HEK293 (cell line): ENCODE measurements at regions not wholly inside any gene's neighbourhood (a gene's known extent, or its start where the extent isn't known, plus 50 kb on each side); places are given as distances from the start of the nearest gene placed in this dataset.

Experiments used
- CTCF ChIA-PET: fragments of 350-600 bp; formaldehyde crosslinking; extraction: SDS; loops from one replicate; lab custom pipeline; 2021; ENCODE audit warnings: antibody characterized with exemption; lab: Yijun Ruan, JAX
- POLR2A ChIA-PET: fragments of 300-600 bp; formaldehyde crosslinking; extraction: SDS; loops from one replicate; lab custom pipeline; 2020; ENCODE audit warnings: antibody characterized with exemption, inconsistent platforms; lab: Yijun Ruan, JAX
- H3K27ac ChIP-seq: fragments of 200-500 bp; sonication (Bioruptor generic); 2 replicates; pipeline ENCODE4 v1.5.1; 2014; ENCODE audit warnings: low read depth, low read length, control low read depth, inconsistent platforms; ENCODE audit errors: extremely low read depth
- H3K36me3 ChIP-seq, 2 experiments: fragments of 200-500 bp in 1 of 2; sonication (Bioruptor generic) in 1 of 2; 1 replicate in 1 of 2; 2 replicates in 1 of 2; pipeline ENCODE4 v1.5.1; 2014 to 2017; ENCODE audit warnings: inconsistent platforms in 2 of 2, low read length in 2 of 2; ENCODE audit not compliant: control insufficient read depth in 2 of 2, insufficient read depth in 1 of 2
- H3K4me1 ChIP-seq: fragments of 200-500 bp; sonication (Bioruptor generic); 2 replicates; pipeline ENCODE4 v1.5.1; 2014; ENCODE audit warnings: mild to moderate bottlenecking, low read length, inconsistent platforms; ENCODE audit not compliant: control insufficient read depth, insufficient read depth
- H3K4me3 ChIP-seq: 2 replicates; pipeline ENCODE4 v1.5.1; 2011; ENCODE audit warnings: low read depth, mild to moderate bottlenecking, control low read depth, low read length, moderate library complexity
- H3K9me3 ChIP-seq: fragments of 200-500 bp; sonication (Bioruptor generic); 2 replicates; pipeline ENCODE4 v1.5.1; 2014; ENCODE audit warnings: low read depth, low read length, inconsistent platforms; ENCODE audit not compliant: control insufficient read depth, insufficient read depth
- BCL11A ChIP-seq: fragments of 450-650 bp; formaldehyde crosslinking; IDR thresholded peaks from 2 replicates; pipeline ENCODE4 v1.5.1; 2016; ENCODE audit warnings: low read depth, missing biosample characterization, missing genetic modification characterization
- HOXA7 ChIP-seq: sonication (generic); formaldehyde crosslinking; IDR thresholded peaks from 2 replicates; pipeline ENCODE4 v1.8.1; 2022; ENCODE audit warnings: missing genetic modification reagents, borderline replicate concordance
- MZF1 ChIP-seq: fragments of 450-650 bp; formaldehyde crosslinking; IDR thresholded peaks from 2 replicates; pipeline ENCODE4 v1.5.1; 2017; ENCODE audit warnings: missing biosample characterization, missing genetic modification characterization, borderline replicate concordance
- OSR2 ChIP-seq: fragments of 450-650 bp; formaldehyde crosslinking; IDR thresholded peaks from 2 replicates; pipeline ENCODE4 v1.5.1; 2016; ENCODE audit warnings: missing biosample characterization, missing genetic modification characterization
- PBX3 ChIP-seq: sonication (generic); formaldehyde crosslinking; IDR thresholded peaks from 2 replicates; pipeline ENCODE4 v1.8.1; 2022; ENCODE audit warnings: mild to moderate bottlenecking, moderate library complexity, missing genetic modification reagents
- SP7 ChIP-seq: fragments of 450-650 bp; formaldehyde crosslinking; IDR thresholded peaks from 2 replicates; pipeline ENCODE4 v1.5.1; 2016; ENCODE audit warnings: missing biosample characterization, missing genetic modification characterization
- TSHZ1 ChIP-seq: fragments of 450-650 bp; formaldehyde crosslinking; IDR thresholded peaks from 2 replicates; pipeline ENCODE4 v1.5.1; 2016; ENCODE audit warnings: missing biosample characterization, missing genetic modification characterization, borderline replicate concordance
- WT1 ChIP-seq: fragments of 450-650 bp; formaldehyde crosslinking; IDR thresholded peaks from 2 replicates; pipeline ENCODE4 v1.5.1; 2016; ENCODE audit warnings: missing biosample characterization, missing genetic modification characterization
- ZBTB1 ChIP-seq: fragments of 450-650 bp; formaldehyde crosslinking; IDR thresholded peaks from 2 replicates; pipeline ENCODE4 v1.5.1; 2016; ENCODE audit warnings: missing biosample characterization, missing genetic modification characterization
- ZBTB44 ChIP-seq: fragments of 450-650 bp; IDR thresholded peaks from 2 replicates; pipeline ENCODE4 v1.5.1; 2018; ENCODE audit warnings: missing biosample characterization, mild to moderate bottlenecking, missing genetic modification characterization
- ZNF133 ChIP-seq: fragments of 450-650 bp; formaldehyde crosslinking; IDR thresholded peaks from 2 replicates; pipeline ENCODE4 v1.5.1; 2016; ENCODE audit warnings: missing biosample characterization, missing genetic modification characterization
- ZNF169 ChIP-seq: fragments of 450-650 bp; formaldehyde crosslinking; IDR thresholded peaks from 2 replicates; pipeline ENCODE4 v1.5.1; 2016; ENCODE audit warnings: missing biosample characterization, missing genetic modification characterization
- ZNF19 ChIP-seq: fragments of 450-650 bp; formaldehyde crosslinking; IDR thresholded peaks from 2 replicates; pipeline ENCODE4; 2016; ENCODE audit warnings: missing biosample characterization, missing genetic modification characterization, low read depth
- ZNF211 ChIP-seq: fragments of 450-650 bp; formaldehyde crosslinking; IDR thresholded peaks from 2 replicates; pipeline ENCODE4 v1.5.1; 2016; ENCODE audit warnings: low read depth, missing biosample characterization, missing genetic modification characterization
- ZNF221 ChIP-seq: fragments of 450-650 bp; formaldehyde crosslinking; IDR thresholded peaks from 2 replicates; pipeline ENCODE4 v1.5.1; 2017; ENCODE audit warnings: missing biosample characterization, missing genetic modification characterization, borderline replicate concordance
- ZNF280D ChIP-seq: fragments of 450-650 bp; formaldehyde crosslinking; IDR thresholded peaks from 2 replicates; pipeline ENCODE4 v1.5.1; 2016; ENCODE audit warnings: missing biosample characterization, missing genetic modification characterization
- ZNF311 ChIP-seq: fragments of 450-650 bp; formaldehyde crosslinking; IDR thresholded peaks from 2 replicates; pipeline ENCODE4 v1.5.1; 2017; ENCODE audit warnings: missing biosample characterization, missing genetic modification characterization, borderline replicate concordance
- ZNF341 ChIP-seq: fragments of 450-650 bp; formaldehyde crosslinking; IDR thresholded peaks from 2 replicates; pipeline ENCODE4; 2016; ENCODE audit warnings: low read depth, missing biosample characterization, missing genetic modification characterization
- ZNF37A ChIP-seq: fragments of 450-650 bp; IDR thresholded peaks from 2 replicates; pipeline ENCODE4 v1.5.1; 2018; ENCODE audit warnings: missing biosample characterization, missing genetic modification characterization
- ZNF416 ChIP-seq: fragments of 450-650 bp; formaldehyde crosslinking; IDR thresholded peaks from 2 replicates; pipeline ENCODE4 v1.5.1; 2016; ENCODE audit warnings: missing biosample characterization, missing genetic modification characterization
- ZNF513 ChIP-seq: fragments of 450-650 bp; IDR thresholded peaks from 2 replicates; pipeline ENCODE4 v1.5.1; 2018; ENCODE audit warnings: missing biosample characterization, missing genetic modification characterization
- ZNF571 ChIP-seq: fragments of 450-650 bp; formaldehyde crosslinking; IDR thresholded peaks from 2 replicates; pipeline ENCODE4 v1.5.0; 2017; ENCODE audit warnings: missing biosample characterization, missing genetic modification characterization
- ZNF658 ChIP-seq: fragments of 450-650 bp; formaldehyde crosslinking; IDR thresholded peaks from 2 replicates; pipeline ENCODE4; 2016; ENCODE audit warnings: missing biosample characterization, missing genetic modification characterization
- ZNF843 ChIP-seq: fragments of 450-650 bp; formaldehyde crosslinking; IDR thresholded peaks from 2 replicates; pipeline ENCODE4 v1.5.1; 2016; ENCODE audit warnings: missing biosample characterization, missing genetic modification characterization

GRCh38 chr6:86154852-86155251, 512.2 kb upstream of the SYNCRIP start (continued):
- TF ChIP-seq ZNF280D (tag by site-specific recombination) = no peak
- no peak for TF ChIP-seq MZF1
- TF ChIP-seq ZNF513 (tag by site-specific recombination) = no peak
- TF ChIP-seq ZNF311 (tag by site-specific recombination) = no peak
- TF ChIP-seq ZNF658 (tag by site-specific recombination) = no peak
- TF ChIP-seq PBX3 (CRISPR knock-in tag) = no peak
- no peak for TF ChIP-seq ZNF19
- TF ChIP-seq, all 188 proteins: peak for 0

GRCh38 chr6:86153521-86153920, 510.8 kb upstream of the SYNCRIP start:
- Histone ChIP-seq H3K4me1 (no peaks in the 10 kb centered on the region), H3K36me3 (no peaks in the 10 kb centered on the region), H3K4me3 (no peak overlapping the region), H3K27ac (no peak overlapping the region), H3K9me3 (no peaks in the 10 kb centered on the region)
- ChIA-PET POLR2A (no interaction called here), CTCF (no interaction called here)
- TF ChIP-seq BCL11A (no peak), ZNF221 (tag by site-specific recombination) (no peak), SP7 (no peak), ZNF37A (tag by site-specific recombination) (no peak), ZNF133 (no peak), ZNF416 (no peak), WT1 (no peak)

- no peak overlapping the region for H3K27ac ChIP-seq
- no peaks in the 10 kb centered on the region for H3K9me3 ChIP-seq
- POLR2A ChIA-PET = no interaction called here
- H3K4me1 ChIP-seq = no peaks in the 10 kb centered on the region
- CTCF ChIA-PET = no interaction called here
- no peaks in the 10 kb centered on the region for H3K36me3 ChIP-seq
- H3K4me3 ChIP-seq = no peak overlapping the region
- no peak for TF ChIP-seq ZNF133
- no peak for TF ChIP-seq ZNF211 (tag by site-specific recombination)
- TF ChIP-seq ZNF843 (tag by site-specific recombination) = no peak
- TF ChIP-seq ZNF169 (tag by site-specific recombination) = no peak
- TF ChIP-seq OSR2 = no peak
- TF ChIP-seq HOXA7 = no peak
- TF ChIP-seq ZBTB44 = no peak
- TF ChIP-seq ZNF341 (tag by site-specific recombination) = no peak
- TF ChIP-seq BCL11A = no peak
- no peak for TF ChIP-seq ZBTB1
- no peak for TF ChIP-seq ZNF571 (tag by site-specific recombination)
- no peak for TF ChIP-seq TSHZ1 (tag by site-specific recombination)
Measured at GRCh38 chr6:86152546-86152945, 509.9 kb upstream of the SYNCRIP start.
